IPS-15b (cell line): ENCODE measurements at regions not wholly inside any gene's neighbourhood (a gene's known extent, or its start where the extent isn't known, plus 50 kb on each side); places are given as distances from the start of the nearest gene placed in this dataset.
"Not testable (repeated sequence)": the region's sequence is repeated elsewhere in the genome, so short reads cannot be mapped to it uniquely, and the experiment has no call there.

Experiments
- H3K27me3 ChIP-seq: one replicate; pipeline ENCODE4 v1.6.1; 2013; ENCODE audit warnings: low read length; ENCODE audit not compliant: control insufficient read depth, insufficient read depth
- H3K36me3 ChIP-seq: one replicate; pipeline ENCODE4 v1.6.1; 2013; ENCODE audit warnings: low read length; ENCODE audit not compliant: control insufficient read depth, insufficient read depth
- H3K4me1 ChIP-seq: one replicate; pipeline ENCODE4 v1.6.1; 2013; ENCODE audit warnings: mild to moderate bottlenecking, low read length; ENCODE audit not compliant: control insufficient read depth, insufficient read depth
- H3K4me3 ChIP-seq: one replicate; pipeline ENCODE4 v1.5.1; 2013; ENCODE audit warnings: low read depth, low read length
- H3K9ac ChIP-seq: one replicate; pipeline ENCODE4 v1.6.1; 2013; ENCODE audit warnings: low read depth, mild to moderate bottlenecking, low read length
- H3K9me3 ChIP-seq: one replicate; pipeline ENCODE4 v1.6.1; 2013; ENCODE audit warnings: mild to moderate bottlenecking, low read length; ENCODE audit not compliant: control insufficient read depth, insufficient read depth

DNA sequence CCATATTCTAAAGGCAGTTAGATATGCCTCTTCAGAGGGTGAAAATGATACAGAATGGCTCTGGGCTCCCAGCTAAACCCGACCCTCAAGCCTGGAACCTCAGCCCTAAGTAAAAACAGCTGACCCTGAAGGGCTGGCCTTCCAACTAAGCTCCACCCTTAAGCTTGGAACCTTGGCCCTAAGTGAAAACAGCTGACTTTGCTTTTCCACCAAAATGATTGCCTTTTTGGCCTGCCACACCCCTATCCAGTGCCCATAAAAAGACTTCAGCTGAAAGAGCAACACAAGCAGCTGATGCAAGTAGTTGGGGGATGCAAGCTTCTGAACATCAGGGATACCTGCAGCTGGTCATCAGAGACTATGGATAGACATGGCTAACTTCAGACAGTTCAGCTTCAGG, 647.4 kb upstream of the SGCD start:
- Histone ChIP-seq H3K4me1 (no peaks in the 10 kb centered on the region), H3K36me3 (no peaks in the 10 kb centered on the region), H3K4me3 (no peak overlapping the region), H3K9me3 (no peaks in the 10 kb centered on the region), H3K27me3 (no peaks in the 10 kb centered on the region), H3K9ac (no peak overlapping the region)

DNA sequence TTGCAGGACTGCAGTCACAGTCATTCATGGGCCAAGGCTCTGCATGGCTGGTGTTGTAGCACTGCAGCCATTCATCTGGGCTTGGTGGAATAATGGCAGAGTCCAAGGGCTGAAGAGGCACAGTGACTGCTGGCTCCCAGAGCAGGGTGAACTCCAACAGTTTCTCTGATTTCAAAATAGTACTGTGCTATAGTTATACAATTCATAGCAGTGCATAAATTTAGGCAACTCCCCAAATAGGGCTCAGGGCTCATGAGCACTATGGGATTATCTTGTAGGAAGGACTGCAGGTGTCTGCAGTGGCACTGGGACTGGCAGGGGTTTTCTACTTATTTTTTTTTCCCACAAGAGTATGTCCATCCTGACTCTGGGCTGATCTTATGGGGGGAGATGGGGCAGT, 642.5 kb upstream of the SGCD start:
- Histone ChIP-seq H3K9me3 (no peaks in the 10 kb centered on the region), H3K4me1 (no peaks in the 10 kb centered on the region), H3K9ac (no peak overlapping the region), H3K36me3 (no peaks in the 10 kb centered on the region), H3K27me3 (no peaks in the 10 kb centered on the region), H3K4me3 (no peak overlapping the region)

DNA sequence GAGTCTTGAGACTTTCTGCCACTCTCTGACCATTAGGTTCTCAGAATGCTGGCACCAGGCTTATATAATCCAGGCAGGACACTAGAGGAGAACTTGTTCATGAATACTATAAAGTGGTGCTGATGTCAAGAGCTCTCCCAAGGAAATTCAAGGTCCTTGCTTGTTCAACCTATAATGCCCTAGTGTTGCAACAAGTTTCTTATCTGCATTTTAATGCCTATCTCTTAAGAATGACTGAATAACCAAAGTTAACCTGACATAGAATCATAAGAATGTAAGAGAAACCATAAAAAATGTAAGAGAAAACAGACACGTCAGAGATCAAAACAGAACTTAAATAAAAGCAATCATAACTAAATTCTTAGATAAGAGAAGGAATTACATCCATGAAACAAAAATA, 640.8 kb upstream of the SGCD start:
- Histone ChIP-seq H3K4me1 (no peaks in the 10 kb centered on the region), H3K27me3 (no peaks in the 10 kb centered on the region)

DNA sequence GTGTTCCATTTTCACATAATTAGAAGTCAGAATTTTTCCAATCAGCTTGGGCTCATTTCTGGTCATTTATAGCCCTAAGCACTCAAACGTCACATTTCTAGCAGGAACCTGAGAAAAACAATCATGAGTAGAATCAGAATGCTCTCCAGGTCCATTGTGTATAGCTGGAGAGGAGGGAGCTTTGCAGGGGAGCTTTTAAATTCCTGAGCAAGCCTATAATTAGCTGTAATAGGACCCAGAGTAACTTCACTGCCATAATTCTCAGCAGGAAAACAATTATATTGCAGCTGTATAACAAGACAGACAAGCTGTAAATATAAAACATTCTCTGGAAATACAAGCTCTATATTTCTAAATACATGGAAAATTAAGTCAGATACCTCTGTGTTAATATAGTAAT, 637.6 kb upstream of the SGCD start:
- H3K27me3 ChIP-seq: no peaks in the 10 kb centered on the region
- H3K9me3 ChIP-seq: no peaks in the 10 kb centered on the region
- no peak overlapping the region for H3K4me3 ChIP-seq
- no peak overlapping the region for H3K9ac ChIP-seq
- H3K4me1 ChIP-seq: no peaks in the 10 kb centered on the region
- H3K36me3 ChIP-seq: no peaks in the 10 kb centered on the region

More for the DNA sequence above, 640.8 kb upstream of the SGCD start:
- Histone ChIP-seq H3K9ac (no peak overlapping the region), H3K9me3 (no peaks in the 10 kb centered on the region), H3K4me3 (no peak overlapping the region), H3K36me3 (no peaks in the 10 kb centered on the region)

DNA sequence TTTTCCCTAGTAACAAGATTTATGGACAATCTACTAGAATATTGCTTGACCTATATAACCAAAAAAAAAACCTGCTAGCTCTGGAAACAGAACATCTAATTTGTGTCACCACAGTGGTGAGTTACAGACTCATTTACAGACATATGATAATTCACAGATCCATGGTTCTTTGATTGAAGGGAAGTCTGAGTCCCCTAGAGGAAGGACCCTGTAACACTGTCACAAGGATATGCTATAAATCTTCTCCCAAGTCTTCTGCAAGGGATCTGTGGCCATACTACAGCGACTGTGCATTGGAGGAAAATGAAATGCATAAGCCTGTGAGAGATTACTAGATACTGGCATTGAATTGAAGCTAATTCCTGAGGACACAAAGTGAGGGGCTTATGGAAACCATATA, 630.6 kb upstream of the SGCD start:
- no peaks in the 10 kb centered on the region for H3K36me3 ChIP-seq
- no peak overlapping the region for H3K4me3 ChIP-seq
- no peaks in the 10 kb centered on the region for H3K4me1 ChIP-seq
- H3K9ac ChIP-seq: no peak overlapping the region
- H3K9me3 ChIP-seq: no peaks in the 10 kb centered on the region
- H3K27me3 ChIP-seq: no peaks in the 10 kb centered on the region

DNA sequence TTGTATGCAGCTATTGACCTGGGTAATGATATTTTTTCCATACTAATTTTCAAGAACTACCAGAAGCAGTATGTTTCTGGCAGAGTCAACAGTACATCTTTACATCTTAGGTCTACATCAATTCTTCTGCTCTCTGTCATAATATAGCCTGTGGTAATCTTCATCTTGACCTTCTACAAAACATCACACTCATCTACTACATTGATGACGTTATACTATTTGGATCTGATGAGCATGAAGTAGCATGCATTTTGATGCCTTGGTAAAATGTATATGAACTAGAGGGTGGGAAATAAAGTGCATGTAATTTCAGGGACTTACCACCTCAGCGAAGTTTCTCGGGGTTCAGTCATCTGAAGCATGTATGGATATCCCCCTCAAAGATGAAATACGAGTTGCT, 629.7 kb upstream of the SGCD start:
- H3K27me3 ChIP-seq: no peaks in the 10 kb centered on the region
- no peaks in the 10 kb centered on the region for H3K4me1 ChIP-seq
- H3K36me3 ChIP-seq: no peaks in the 10 kb centered on the region
- H3K4me3 ChIP-seq: no peak overlapping the region
- no peak overlapping the region for H3K9ac ChIP-seq
- no peaks in the 10 kb centered on the region for H3K9me3 ChIP-seq

DNA sequence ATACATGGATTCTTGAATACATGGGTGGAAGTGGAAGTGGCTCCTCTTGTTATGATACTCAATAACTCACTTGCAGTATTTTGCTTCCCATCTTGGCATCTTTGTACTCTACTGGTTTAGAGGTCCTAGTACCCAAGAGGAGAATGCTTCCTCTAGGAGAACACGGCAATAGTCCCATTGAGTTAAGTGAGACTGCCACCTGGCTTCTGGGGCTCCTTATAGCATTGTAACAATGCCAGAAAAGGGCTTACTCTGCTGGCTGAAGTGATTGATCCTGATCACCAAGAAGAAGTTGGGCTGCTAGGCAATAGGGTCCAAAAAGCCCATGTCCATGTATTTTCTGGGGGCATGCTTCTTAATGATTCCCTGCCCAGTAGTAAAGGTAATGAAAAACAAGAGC, 627.6 kb upstream of the SGCD start:
- Histone ChIP-seq H3K9me3 (no peaks in the 10 kb centered on the region), H3K27me3 (no peaks in the 10 kb centered on the region), H3K4me3 (no peak overlapping the region), H3K36me3 (no peaks in the 10 kb centered on the region), H3K9ac (no peak overlapping the region), H3K4me1 (no peaks in the 10 kb centered on the region)

DNA sequence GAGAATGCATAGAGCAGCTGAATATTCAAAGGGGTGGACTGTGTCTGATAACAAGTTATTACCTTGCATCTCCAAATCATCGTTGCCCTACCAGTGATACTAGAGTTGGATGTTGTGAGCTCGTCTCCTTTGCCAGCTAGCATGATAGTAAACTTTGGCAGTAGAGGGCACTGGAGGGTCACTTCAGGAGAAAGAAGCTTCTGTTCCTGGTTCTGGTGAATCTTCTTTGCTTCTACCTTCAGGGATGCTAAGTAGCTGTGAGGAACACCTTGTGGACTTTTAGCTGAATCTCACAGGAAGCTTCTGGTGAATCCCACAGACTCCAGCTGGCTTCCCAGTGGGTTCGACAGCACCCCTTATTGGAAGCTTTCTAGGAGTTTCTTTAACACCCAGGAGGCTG, 626.6 kb upstream of the SGCD start:
- Histone ChIP-seq H3K4me1 (no peaks in the 10 kb centered on the region), H3K9ac (no peak overlapping the region), H3K9me3 (no peaks in the 10 kb centered on the region)

DNA sequence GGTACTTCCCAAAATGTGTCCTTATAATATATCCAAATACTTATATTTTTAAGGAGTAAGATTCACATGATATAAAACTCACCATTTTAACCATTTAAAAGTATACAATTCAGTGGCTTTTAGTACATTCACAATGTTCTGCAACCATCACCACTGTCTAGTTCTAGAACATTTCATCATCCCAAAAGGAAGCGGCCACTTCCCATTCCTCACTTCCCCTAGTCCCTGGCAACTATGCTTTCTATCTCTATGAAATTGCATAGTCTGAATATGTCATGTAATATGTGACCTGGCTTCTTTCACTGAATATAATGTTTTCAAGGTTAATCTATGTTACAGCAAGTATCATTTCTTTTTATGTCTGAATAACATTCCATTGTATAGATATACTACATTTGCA, 615.1 kb upstream of the SGCD start:
- no peaks in the 10 kb centered on the region for H3K36me3 ChIP-seq
- no peaks in the 10 kb centered on the region for H3K4me1 ChIP-seq
- no peaks in the 10 kb centered on the region for H3K9me3 ChIP-seq
- H3K4me3 ChIP-seq: no peak overlapping the region
- no peak overlapping the region for H3K9ac ChIP-seq
- H3K27me3 ChIP-seq: no peaks in the 10 kb centered on the region

More for the DNA sequence above, 626.6 kb upstream of the SGCD start:
- H3K27me3 ChIP-seq: no peaks in the 10 kb centered on the region
- no peak overlapping the region for H3K4me3 ChIP-seq
- H3K36me3 ChIP-seq: no peaks in the 10 kb centered on the region

DNA sequence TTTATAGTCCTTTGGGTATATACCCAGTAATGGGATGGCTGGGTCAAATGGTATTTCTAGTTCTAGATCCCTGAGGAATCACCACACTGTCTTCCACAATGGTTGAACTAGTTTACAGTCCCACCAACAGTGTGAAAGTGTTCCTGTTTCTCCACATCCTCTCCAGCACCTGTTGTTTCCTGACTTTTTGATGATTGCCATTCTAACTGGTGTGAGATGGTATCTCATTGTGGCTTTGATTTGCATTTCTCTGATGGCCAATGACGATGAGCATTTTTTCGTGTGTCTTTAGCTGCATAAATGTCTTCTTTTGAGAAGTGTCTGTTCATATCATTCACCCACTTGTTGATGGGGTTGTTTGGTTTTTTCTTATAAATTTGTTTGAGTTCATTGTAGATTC, 612.5 kb upstream of the SGCD start:
- not testable (repeated sequence) for H3K9ac ChIP-seq, H3K27me3 ChIP-seq, H3K4me1 ChIP-seq, H3K9me3 ChIP-seq, H3K36me3 ChIP-seq, H3K4me3 ChIP-seq

DNA sequence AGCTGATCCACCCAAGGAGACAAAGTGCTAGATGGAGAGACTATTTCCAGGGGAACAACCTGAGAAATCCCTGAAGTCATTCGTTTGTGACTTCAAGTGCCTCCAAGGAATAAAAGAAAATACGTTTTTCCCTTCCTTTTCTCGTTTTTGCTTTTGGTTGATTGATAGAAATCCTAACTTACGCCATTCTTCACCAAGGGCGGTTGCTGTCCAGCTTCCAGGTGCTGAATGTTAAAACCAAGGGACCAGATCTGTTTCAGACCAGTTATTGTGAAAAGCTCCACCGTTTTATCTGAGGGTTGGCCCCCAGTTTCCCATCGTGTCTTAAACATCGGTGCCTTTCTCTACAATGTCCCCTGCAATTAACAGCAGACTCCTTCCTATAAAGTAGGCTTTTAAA, 600.7 kb upstream of the SGCD start:
- no peaks in the 10 kb centered on the region for H3K36me3 ChIP-seq

DNA sequence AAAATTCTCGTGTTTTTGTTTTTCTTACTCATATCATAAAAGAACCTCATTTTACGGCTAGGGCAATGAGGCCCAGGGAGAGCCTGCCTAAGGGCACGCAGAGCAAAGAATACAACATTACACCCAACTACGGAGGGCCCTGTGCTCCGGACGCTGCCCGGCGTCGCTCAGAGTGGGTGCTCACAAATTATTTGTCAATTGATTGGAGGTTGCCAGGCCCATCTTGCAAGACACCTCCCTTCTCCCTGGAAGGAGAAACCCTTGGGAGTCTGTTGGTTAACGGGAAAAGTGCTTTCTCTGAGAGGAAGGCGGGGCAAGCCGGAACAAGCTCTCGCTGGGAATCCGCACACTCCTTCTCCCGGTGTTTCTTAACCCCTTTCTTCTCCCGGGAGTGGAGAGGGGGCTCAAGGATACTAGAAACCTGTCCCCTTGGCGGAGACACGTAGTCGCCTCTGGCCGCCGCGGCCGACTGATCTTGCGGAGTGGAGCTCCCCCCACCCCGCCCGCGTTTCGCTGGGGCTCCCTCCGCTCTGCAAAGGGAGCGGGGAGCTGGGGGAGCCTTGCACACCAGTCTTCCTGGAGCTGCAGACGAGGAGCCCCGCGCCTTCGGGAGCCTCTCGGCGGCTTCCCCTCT, 599.3 kb upstream of the SGCD start:
- Histone ChIP-seq H3K9me3 (no peaks in the 10 kb centered on the region), H3K4me1 (no peaks in the 10 kb centered on the region), H3K27me3 (peaks cover 93% of the 10 kb centered on the region), H3K4me3 (peak overlapping the region; percentile 69), H3K9ac (no peak overlapping the region), H3K36me3 (no peaks in the 10 kb centered on the region)

More for the DNA sequence above, 600.7 kb upstream of the SGCD start:
- H3K4me3 ChIP-seq: no peak overlapping the region
- H3K27me3 ChIP-seq: peaks cover 82% of the 10 kb centered on the region
- H3K9ac ChIP-seq: no peak overlapping the region
- no peaks in the 10 kb centered on the region for H3K4me1 ChIP-seq
- no peaks in the 10 kb centered on the region for H3K9me3 ChIP-seq
